ENCODE measurements at regions not wholly inside any gene's neighbourhood (a gene's known extent, or its start where the extent isn't known, plus 50 kb on each side); places are given as distances from the start of the nearest gene placed in this dataset.
A peak's percentile ranks its signal among the peaks of the same experiment; 100 is the strongest.
"Not testable (repeated sequence)": the region's sequence is repeated elsewhere in the genome, so short reads cannot be mapped to it uniquely, and the experiment has no call there.

DNA sequence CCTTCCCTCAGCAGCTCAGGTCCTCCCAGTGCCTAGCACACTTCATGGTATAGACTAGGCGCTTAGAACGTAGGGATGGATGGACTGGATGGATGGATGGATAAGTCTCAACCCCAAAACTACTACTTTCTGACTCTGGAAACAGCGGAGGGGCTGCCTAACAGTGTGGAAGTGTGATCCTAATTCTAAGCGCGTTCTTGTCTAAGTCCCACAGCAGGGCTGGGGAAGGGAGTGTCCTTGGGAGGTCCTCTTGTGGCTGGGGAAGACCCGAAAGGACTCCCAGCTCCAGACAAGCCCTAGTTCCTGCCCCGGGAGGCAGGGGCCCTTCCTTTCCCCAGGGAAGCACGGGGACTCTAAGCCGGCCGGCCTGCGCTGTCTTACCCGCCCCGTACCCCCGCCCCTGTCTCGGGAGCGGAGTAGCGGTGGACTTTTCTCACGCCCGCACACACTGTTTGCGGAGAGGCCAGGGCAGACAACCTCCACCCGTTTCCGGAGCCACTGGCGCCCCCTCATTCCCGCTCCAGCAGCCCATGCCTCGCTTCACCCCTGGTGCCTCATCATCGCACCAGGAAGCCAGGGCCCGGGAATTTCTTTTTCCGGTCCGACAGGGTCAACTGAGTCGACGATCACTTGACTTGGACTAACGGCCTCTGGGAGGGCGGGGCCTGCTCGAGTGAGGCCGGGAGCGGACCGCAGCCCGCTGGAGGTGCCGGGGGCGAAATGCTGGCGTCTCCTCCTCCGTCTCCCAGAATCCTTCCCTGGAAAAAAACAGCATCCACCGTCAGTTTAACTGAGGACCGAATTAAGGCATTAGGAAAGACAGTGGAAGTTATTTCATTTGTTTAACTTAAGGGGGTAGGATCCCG is 133.3 kb downstream of the TBC1D2B start:
- peak; percentile 44 for DNase-seq

- no peak for DNase-seq
These were observed 134.8 kb downstream of the TBC1D2B start for GRCh38 chr15:77942611-77943211.

DNA sequence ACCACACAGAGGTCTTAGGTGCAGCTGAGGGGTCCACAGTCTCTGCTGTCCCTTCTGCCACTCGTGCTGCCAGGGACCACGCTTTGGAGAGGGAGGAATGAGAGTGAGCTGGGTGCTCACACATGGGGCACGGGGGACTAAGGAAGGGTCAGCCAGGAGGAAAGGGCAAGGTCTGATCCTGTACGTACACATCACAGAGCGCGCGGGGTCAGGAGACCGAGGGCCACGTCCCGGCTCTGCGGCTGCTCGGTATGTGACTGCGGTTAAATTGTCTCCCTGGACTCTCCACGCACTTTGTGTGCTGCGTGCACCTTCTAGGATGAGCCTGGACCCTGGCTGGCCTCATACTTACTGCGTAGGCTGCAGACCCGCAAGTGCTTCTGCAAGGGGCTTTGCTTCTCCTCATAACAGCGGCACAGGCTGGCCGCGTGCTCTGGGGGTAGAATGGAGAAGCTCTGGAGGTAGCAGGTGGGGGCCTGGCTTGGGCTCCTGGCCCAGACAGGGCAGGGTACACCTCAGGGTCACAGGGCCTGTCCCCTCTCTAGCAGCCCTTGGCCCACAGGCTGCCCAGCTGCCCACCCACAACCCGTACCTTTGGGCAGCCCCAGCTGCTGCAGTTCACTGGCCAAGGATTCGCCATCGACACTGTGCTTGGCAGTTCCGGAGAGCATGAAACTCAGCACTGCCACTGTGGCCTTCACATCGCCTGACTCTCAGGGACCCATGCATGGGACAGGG is 136.3 kb downstream of the TBC1D2B start:
- DNase-seq, result not testable (repeated sequence)

GRCh38 chr15:77940381-77940947 is 137.0 kb downstream of the TBC1D2B start:
- DNase-seq, result no peak

DNA sequence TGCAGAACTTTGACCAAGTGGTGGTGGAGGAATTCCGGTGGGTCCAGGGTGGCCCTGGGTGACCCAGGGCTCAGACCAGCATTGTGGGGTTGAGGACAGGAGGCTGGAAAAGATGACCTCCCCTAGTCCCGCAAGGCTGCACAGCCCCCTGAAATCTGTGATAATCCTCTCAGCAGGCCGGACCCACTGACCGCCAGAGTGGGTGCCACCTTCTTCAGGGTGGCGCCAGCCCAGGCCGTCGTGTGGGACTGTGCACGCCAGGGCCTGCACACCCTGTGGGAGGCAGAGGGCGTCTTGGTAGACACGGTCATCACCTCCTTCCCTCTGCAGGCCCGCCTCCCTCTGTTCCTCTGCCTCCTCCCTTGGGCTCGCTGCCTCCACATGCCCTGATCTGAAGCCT is 137.7 kb downstream of the TBC1D2B start:
- DNase-seq, result no peak

DNA sequence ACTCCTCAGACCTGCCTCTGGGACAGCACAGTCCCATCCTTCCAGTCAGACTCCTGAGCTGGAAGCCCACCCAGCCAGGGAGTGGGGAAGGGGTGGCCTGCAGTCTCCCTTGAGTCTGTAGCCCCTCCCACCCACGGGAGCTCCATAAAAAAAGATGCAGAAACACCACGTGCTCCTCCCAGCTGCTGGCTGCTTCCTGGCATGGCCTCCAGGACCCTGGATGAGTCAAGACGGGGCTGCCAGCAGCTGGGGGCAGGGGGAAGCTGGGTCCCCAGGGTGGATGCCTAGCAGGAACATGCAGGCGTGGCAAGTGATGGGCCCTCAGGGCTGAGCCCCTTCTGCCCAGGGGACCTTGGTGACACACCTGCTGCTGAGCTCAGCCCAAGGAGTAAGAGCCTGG is 138.5 kb downstream of the TBC1D2B start:
- not testable (repeated sequence) for DNase-seq

DNA sequence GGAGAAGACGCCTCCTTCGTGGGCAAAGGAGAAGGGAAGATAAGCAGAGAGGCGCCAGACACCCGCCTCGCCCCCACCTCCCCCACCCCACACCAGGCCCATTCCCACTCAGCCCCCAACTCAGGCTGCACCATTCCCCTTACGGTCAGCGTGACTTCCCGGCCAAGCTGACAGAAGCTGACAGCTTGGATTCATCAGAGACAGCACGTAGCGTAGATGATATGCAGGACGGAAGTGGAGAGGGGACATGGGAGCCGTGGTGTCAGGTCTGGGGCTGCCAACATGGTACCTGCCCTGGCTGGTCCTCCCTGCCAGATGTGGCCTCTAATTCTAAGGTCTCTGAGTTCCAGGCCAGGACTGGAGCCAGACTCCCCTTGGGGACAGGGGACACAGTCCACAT is 139.0 kb downstream of the TBC1D2B start:
- DNase-seq, result not testable (repeated sequence)

- not testable (repeated sequence) for DNase-seq
These were observed 140.9 kb downstream of the TBC1D2B start for GRCh38 chr15:77936567-77936966.

- DNase-seq, result not testable (repeated sequence)
These were observed 143.0 kb downstream of the TBC1D2B start for GRCh38 chr15:77934516-77934915.

GRCh38 chr15:77930907-77931306 is 146.6 kb downstream of the TBC1D2B start:
- DNase-seq, result not testable (repeated sequence)

GRCh38 chr15:77930490-77930889 is 147.0 kb downstream of the TBC1D2B start:
- DNase-seq, result not testable (repeated sequence)

DNA sequence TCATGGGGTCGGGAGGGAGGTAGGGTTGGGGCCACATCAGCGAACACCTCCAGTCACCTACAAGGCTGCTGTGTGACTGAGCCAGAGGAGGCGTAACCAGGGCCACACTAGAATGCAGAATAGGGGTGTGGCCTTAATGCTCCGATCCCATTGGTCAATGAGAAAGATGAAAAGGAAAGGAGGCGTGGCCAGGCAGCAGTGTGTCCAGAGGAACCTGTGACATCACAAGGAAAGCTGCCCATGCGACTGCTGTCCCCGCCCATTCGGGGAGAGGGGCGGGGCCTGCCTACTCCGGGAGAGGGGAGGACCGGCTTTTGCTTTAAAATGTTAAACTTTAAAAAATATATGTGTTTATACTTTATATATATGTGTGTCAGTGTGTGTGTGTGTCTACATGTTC is 150.7 kb downstream of the TBC1D2B start:
- DNase-seq, result not testable (repeated sequence)

GRCh38 chr15:77926296-77926695 is 151.2 kb downstream of the TBC1D2B start:
- DNase-seq, result not testable (repeated sequence)

DNA sequence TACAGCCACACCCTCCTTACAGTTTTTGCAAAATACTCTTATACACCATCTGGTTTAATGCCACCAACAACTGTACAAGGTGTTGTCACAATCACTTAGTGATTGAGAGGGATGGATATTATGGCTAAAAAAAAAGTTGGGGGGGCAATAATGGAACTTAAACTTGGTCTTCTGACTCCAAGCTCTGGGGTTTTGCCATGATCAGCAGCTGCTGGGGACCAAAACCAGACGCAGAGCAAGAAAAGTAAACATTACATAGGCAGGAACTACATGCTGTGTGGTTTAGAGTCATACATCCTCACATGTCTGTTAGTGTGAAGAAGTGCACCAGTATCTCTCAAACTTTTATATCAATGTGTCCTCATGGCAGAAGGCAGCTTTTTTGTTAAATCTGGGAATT is 152.4 kb downstream of the TBC1D2B start:
- DNase-seq, result not testable (repeated sequence)

DNA sequence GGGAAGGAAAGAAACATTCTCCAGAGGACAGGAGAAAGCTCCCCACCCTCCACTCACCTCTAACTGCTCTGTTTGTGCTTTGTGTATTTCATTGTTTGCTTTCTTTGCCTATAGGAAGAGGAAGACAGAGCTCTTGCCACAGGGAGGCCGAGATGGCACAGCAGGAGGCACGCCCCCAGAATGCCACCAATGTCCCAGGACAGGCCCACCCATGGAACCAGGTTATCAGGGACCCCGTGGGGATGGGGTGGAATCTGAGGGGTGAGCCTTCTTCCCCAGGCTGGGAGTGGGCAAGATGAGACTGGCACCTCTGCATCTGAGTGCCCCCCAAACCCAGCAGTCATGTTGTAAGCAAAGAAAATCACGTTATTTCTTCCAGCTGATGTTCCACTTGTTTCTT is 155.8 kb downstream of the TBC1D2B start:
- no peak for DNase-seq

DNA sequence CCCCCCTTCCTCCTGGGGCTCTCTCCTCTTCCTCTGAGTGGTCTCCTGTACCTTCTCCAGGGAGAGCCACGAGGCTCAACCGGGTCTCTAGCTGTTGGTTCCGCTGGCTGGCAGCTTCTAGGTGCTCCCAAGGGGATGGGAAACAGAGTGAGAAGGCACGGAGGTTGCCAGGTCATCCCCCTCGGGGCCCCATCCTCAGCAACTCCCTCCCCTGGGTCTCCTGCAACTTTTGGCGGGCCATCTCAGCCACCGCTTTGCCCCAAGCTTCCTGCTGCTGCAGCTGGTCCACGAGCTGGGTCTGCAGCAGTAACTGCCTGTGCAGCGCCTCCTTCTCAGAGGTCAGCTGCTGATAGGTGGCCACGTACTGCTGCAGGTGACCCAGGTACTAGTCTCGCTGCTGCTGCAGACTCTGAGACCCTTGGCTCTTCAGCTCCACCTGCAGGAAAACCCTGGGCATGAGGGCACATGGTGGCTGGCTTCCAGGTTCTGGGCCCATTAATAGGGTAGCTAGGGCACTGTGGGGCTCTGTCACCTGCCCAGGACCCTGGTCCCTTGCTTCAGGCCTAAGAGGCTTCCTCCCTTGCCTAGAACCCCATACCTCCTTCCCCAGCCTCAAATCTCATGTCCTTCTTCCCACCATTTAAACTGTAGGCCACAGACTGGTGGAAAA is 160.4 kb downstream of the TBC1D2B start:
- DNase-seq, result not testable (repeated sequence)

- not testable (repeated sequence) for DNase-seq
These were observed 161.6 kb downstream of the TBC1D2B start for GRCh38 chr15:77915961-77916330.

GRCh38 chr15:77915261-77915960 is 162.1 kb downstream of the TBC1D2B start:
- DNase-seq, result no peak

GRCh38 chr15:77914531-77914930 is 163.0 kb downstream of the TBC1D2B start:
- not testable (repeated sequence) for DNase-seq

GRCh38 chr15:77910030-77910911 is 167.2 kb downstream of the TBC1D2B start:
- peak; percentile 79 for DNase-seq
